DOHH2 (cell line): ENCODE measurements at regions not wholly inside any gene's neighbourhood (a gene's known extent, or its start where the extent isn't known, plus 50 kb on each side); places are given as distances from the start of the nearest gene placed in this dataset.

Source experiments
- CTCF ChIP-seq: fragments of 200-600 bp; sonication (generic); IDR thresholded peaks from one replicate; pipeline ENCODE4 v1.5.1; 2014; ENCODE audit warnings: antibody characterized with exemption, mild to moderate bottlenecking, low read depth, low read length; ENCODE audit not compliant: poor library complexity, severe bottlenecking
- EZH2phosphoT487 ChIP-seq: fragments of 200-600 bp; sonication (generic); IDR thresholded peaks from 2 replicates; pipeline ENCODE4 v1.6.1; 2017; ENCODE audit warnings: borderline replicate concordance, mild to moderate bottlenecking, antibody characterized with exemption, low read length, moderate library complexity, mixed read lengths

GRCh38 chr7:26101361-26102151 lies 50.4 kb upstream of the NFE2L3 start:
- TF ChIP-seq CTCF (no peak), EZH2phosphoT487 (no peak)
